Activated T-cell treated with anti-CD3 and anti-CD28 coated beads, Interleukin-2, amount 50 U/mL, for 72 hours (primary cell): ENCODE measurements at regions not wholly inside any gene's neighbourhood (a gene's known extent, or its start where the extent isn't known, plus 50 kb on each side); places are given as distances from the start of the nearest gene placed in this dataset.

Source experiments
- ATAC-seq, 2 donors: fragments of 150-1000 bp; cut with Tn5 transposase; replicated peaks in 1 of 2; 2 replicates each; pipeline ENCODE4 v1.10.0; 2021; ENCODE audit warnings: moderate library complexity in 2 of 2, mild to moderate bottlenecking in 1 of 2
- DNase-seq, 2 donors: peaks; one replicate each; pipeline ENCODE4 v3.0.0; 2021 to 2022; ENCODE audit warnings: mixed read lengths in 1 of 2
- H3K27ac Mint-ChIP-seq: one replicate; pipeline ENCODE4 v1.8.0; 2022; ENCODE audit warnings: mild to moderate bottlenecking, moderate library complexity, mixed read lengths
- H3K27me3 Mint-ChIP-seq: one replicate; pipeline ENCODE4 v1.8.0; 2022; ENCODE audit warnings: low read depth, mixed read lengths
- H3K36me3 Mint-ChIP-seq, 2 donors: one replicate each; pipeline ENCODE4 v1.8.0; 2022; ENCODE audit warnings: mixed read lengths in 2 of 2, mild to moderate bottlenecking in 1 of 2; ENCODE audit not compliant: insufficient read depth in 2 of 2
- H3K4me1 Mint-ChIP-seq: one replicate; pipeline ENCODE4 v1.8.0; 2022; ENCODE audit warnings: low read depth, mixed read lengths
- H3K4me3 Mint-ChIP-seq, 2 donors: one replicate each; pipeline ENCODE4 v1.8.0; 2022; ENCODE audit warnings: mild to moderate bottlenecking in 2 of 2, mixed read lengths in 2 of 2, moderate library complexity in 2 of 2
- H3K9me3 Mint-ChIP-seq, 2 donors: one replicate each; pipeline ENCODE4 v1.8.0; 2022; ENCODE audit warnings: mixed read lengths in 2 of 2

DNA sequence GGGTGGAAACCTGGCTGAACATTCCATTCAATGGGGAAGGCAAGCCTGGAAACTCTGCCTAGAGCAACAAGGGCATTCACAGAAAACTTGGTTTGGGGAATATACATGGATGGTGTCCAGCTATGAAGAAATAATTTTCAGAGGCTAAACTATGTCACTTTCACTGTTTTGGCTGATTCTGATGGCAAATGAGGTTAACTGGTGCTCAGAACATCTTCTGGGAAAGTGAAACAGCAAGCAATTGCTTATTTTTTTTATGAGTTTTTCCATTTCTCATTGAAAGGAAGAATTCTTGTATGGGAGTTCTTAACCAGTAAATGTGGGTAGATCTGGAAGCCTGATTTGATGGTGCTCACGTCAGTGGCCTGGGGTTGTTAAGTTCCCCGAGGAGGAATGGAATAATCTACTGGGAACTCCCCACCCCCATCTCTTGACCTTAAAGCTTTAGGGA lies 132.8 kb upstream of the BTG1 start:
- Mint-ChIP-seq H3K27me3 (no peaks in the 10 kb centered on the region), H3K27ac (peak overlapping the region; percentile 29), H3K4me1 (peaks cover 9% of the 10 kb centered on the region), H3K4me3 (peak overlapping the region in 1 of 2 donors; percentile 38), H3K36me3 (no peaks in the 10 kb centered on the region), H3K9me3 (peaks cover 2 to 3% of the 10 kb centered on the region in 2 donors)
- ATAC-seq (no peak), DNase-seq (no peak)

DNA sequence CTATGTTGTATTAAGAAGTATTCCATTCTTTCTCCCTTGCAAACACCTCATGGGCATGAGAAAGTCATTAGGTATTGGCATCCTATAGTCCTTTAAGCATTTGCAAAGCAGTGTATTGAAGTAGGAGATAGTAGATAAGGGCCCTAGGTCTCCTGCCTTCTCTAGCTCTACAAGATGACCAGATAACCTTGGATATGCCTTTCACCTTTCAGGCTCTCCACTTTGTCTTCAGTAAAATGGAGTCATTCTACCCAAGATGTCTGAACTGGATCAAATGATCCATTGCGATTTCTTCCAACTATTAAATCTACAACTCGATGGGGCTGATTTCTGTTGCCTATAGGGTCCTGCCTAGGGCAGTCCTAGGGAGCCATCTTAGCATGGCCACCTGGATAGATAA lies 132.1 kb upstream of the BTG1 start:
- ATAC-seq = no peak
- H3K27ac Mint-ChIP-seq = peak overlapping the region; percentile 29
- H3K4me1 Mint-ChIP-seq = peaks cover 9% of the 10 kb centered on the region
- DNase-seq = no peak
- H3K4me3 Mint-ChIP-seq = no peak overlapping the region
- peaks cover 2 to 3% of the 10 kb centered on the region in 2 donors for H3K9me3 Mint-ChIP-seq
- H3K27me3 Mint-ChIP-seq = no peaks in the 10 kb centered on the region
- no peaks in the 10 kb centered on the region for H3K36me3 Mint-ChIP-seq

DNA sequence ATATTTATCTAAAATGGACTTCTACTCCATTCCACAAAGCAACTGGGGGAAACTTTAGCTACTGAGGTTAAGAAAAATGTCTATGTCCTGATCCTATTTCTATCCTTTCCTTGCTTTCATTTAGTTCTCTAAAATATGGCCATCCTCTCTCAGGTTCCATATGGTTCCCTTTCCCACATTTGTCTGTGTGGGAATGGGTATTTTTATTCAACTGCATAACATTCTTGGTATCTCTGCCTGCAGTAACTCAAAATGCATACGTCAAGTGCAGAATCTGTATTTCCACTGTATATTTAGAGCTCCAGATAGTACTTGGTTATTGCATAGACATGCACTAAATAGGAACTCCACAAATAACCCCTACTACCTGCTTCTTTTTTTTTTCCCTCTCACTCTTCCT lies 130.6 kb upstream of the BTG1 start:
- Mint-ChIP-seq H3K27ac (no peak overlapping the region), H3K36me3 (no peaks in the 10 kb centered on the region), H3K4me3 (no peak overlapping the region), H3K4me1 (peaks cover 9% of the 10 kb centered on the region), H3K9me3 (peaks cover 2 to 3% of the 10 kb centered on the region in 2 donors), H3K27me3 (no peaks in the 10 kb centered on the region)
- DNase-seq (no peak), ATAC-seq (no peak)

DNA sequence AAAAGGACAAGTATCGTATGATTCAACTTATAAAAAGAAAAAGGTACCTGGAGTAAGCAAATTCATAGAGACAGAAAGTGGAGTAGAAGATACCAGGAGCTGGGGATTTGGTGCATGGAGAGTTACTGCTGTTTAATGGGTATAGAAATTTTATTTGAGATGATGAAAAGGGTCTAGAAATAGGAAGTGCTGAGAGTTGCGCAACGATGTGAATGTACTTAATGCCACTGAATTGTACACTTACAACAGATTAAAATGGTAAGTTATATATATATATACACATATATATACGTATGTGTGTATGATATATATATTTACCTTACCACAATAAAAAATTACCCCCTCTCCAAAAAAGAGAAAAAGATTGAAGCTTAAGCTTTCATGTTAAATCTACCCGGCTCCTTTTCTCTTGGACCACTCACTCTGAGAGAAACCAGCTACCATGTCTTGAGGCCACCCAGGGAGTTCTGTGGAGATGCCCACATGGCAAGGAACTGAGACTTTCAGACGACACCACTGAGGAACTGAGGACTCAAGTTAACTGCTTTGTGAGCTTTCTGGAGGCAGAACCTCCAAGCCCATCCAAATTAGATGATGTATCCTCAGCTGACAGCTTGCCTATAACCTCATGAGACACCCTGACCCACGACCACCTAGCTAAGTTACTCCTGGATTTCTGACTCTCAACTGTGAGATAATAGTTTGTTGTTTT lies 130.0 kb upstream of the BTG1 start:
- Mint-ChIP-seq H3K27ac (no peak overlapping the region), H3K4me1 (peaks cover 9% of the 10 kb centered on the region)

DNA sequence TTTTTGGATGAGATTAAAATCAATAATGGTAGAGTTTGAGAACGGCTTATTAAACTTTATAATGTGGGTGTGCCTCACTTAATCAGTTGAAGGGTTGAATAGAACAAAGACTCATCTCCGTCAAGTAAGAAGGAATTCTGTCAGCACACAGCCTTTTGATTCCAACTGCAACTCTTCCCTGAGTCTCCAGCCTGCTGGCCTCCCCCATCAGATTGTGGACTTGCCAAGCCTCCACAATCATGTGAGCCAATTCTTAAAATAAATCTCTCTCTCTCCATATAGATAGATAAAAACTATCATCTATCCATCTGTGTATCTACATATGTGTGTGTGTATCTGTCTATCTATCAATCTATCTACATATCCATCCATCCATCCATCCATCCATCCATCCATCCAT lies 127.4 kb upstream of the BTG1 start:
- peaks cover 2 to 3% of the 10 kb centered on the region in 2 donors for H3K9me3 Mint-ChIP-seq
- no peak overlapping the region for H3K27ac Mint-ChIP-seq
- peaks cover 10% of the 10 kb centered on the region for H3K4me1 Mint-ChIP-seq
- no peak for ATAC-seq
- H3K36me3 Mint-ChIP-seq = no peaks in the 10 kb centered on the region
- no peaks in the 10 kb centered on the region for H3K27me3 Mint-ChIP-seq
- no peak for DNase-seq
- no peak overlapping the region for H3K4me3 Mint-ChIP-seq

More for the DNA sequence above, 130.0 kb upstream of the BTG1 start:
- peaks cover 2 to 3% of the 10 kb centered on the region in 2 donors for H3K9me3 Mint-ChIP-seq
- ATAC-seq (no peak), DNase-seq (no peak)
- no peaks in the 10 kb centered on the region for H3K27me3 Mint-ChIP-seq
- H3K4me3 Mint-ChIP-seq = no peak overlapping the region
- H3K36me3 Mint-ChIP-seq = no peaks in the 10 kb centered on the region

DNA sequence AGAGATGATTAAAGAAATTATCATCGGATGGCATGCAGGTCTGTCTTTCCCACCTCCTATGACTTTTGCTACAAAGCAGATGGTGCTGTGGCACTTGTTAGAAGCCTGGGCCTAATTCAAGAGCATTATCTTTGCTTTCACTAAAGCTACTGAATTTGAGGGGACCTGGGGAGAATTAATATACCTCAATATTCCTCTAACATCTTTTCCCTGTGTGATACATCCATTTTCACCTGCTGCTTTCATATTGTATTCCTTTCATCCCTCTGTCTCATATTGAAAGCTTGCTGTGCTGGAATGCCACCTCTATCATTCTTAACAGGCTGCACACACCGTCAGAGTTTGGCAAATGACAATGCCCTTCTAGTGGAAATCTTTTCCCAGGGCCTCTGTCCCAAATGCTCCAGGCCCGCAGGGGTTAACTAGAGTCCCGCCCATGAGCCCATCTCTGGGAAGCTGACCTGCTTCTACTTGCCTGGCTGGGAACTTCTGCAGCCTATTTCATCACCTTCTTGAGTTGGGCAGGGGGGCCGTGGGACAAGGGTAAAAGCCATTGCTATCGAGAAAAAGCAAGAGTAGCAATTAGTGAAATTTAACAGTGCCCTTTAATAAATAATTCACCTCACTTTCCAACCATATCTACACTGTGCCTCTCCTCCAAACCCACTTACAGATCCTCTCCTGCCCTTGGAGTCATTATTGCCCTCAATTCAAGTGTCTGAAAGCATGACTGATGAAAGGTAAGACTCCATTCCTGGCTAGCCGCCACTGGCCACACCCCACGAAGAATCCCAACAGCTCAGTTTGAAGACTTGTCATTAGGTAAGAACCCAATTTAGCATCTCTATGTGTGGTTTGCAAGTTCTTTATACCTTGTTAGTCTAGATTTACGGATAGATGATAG lies 126.7 kb upstream of the BTG1 start:
- H3K27ac Mint-ChIP-seq = no peak overlapping the region
- H3K4me3 Mint-ChIP-seq = no peak overlapping the region
- DNase-seq (no peak), ATAC-seq (no peak)
- H3K9me3 Mint-ChIP-seq = peaks cover 2 to 3% of the 10 kb centered on the region in 2 donors
- no peaks in the 10 kb centered on the region for H3K36me3 Mint-ChIP-seq
- no peaks in the 10 kb centered on the region for H3K27me3 Mint-ChIP-seq
- H3K4me1 Mint-ChIP-seq = peaks cover 7% of the 10 kb centered on the region

DNA sequence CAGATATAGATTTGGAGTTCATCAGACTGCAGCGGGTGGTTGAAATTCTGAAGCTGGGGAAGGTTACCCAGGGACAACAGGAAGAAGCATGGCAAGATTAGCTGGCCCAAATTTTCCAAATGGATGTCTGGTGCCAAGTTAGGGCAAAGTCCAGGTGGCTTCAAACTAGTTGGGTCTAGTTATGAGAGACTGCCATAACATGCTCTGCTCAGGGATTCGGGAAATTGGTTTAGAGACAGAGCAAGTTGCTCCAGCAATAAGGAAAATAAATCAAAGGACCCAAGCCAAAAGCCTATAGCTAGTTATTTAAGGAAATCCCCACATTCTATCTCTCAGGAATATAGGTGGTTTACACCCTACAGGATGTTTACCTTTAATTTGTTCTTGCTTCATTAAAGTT lies 125.7 kb upstream of the BTG1 start:
- Mint-ChIP-seq H3K9me3 (peaks cover 0 to 1% of the 10 kb centered on the region in 2 donors), H3K4me1 (peaks cover 7% of the 10 kb centered on the region), H3K27me3 (no peaks in the 10 kb centered on the region), H3K36me3 (no peaks in the 10 kb centered on the region), H3K27ac (no peak overlapping the region), H3K4me3 (no peak overlapping the region)
- ATAC-seq (no peak), DNase-seq (no peak)

DNA sequence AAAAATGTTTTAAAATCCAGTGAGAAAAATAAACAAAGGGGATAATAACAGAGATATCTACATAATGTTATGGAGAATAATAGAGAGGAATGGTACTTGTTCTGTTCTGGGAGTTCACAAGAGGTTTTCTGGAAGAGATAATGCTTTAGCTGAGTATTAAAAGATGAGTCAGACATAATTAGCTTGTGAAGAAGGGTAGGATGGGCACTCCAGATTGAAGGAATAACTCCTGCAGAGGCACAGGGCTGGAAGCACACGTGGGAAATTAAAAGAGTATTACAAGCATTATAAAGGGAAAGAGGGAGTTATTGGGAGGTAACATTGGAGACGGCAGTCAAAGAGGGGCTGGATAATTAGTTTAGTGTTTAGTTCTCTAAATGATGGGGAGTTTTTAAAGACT lies 124.9 kb upstream of the BTG1 start:
- Mint-ChIP-seq H3K36me3 (no peaks in the 10 kb centered on the region), H3K4me1 (peaks cover 7% of the 10 kb centered on the region), H3K4me3 (no peak overlapping the region), H3K27me3 (no peaks in the 10 kb centered on the region), H3K27ac (no peak overlapping the region), H3K9me3 (peaks cover 0 to 1% of the 10 kb centered on the region in 2 donors)
- no peak for DNase-seq
- ATAC-seq = no peak

DNA sequence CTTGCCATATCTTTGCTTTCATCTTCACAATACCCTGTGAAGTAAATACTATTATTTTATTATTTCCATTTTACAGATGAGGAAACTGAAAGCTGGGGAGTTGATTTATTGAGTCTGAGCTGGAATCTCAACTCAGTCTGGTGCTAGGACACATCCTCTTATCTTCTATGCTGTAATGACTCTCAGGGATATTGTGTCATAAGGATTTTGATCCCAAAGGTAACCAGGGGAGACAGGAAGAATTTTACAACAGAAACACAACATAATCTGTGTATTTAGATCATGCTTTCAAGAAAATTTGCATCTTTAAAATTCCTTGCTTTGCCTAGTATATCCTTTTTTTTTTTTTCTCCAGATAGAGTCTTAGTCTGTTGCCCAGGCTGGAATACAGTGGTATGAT lies 123.3 kb upstream of the BTG1 start:
- no peak overlapping the region for H3K4me3 Mint-ChIP-seq
- H3K4me1 Mint-ChIP-seq = peaks cover 7% of the 10 kb centered on the region
- H3K27ac Mint-ChIP-seq = no peak overlapping the region
- no peaks in the 10 kb centered on the region for H3K27me3 Mint-ChIP-seq
- DNase-seq = no peak
- peaks cover 0 to 1% of the 10 kb centered on the region in 2 donors for H3K9me3 Mint-ChIP-seq
- H3K36me3 Mint-ChIP-seq = no peaks in the 10 kb centered on the region
- no peak for ATAC-seq

DNA sequence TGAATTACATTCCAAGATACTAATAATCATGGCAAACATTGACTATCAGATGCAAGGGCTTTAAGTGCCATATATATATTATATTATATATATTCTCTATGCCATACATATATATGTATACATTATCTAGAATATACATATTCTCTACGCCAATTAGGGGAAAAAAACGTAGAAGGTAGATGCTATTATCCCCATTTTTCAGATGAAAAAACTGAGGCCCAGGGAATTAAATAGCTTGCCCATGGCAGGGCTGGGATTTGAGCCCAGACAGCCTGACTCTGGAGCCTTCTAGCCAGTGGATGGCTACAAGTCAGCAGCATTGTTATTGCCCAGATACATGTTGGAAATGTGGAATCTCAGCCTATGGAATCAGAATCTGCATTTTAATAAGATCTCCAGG lies 116.0 kb upstream of the BTG1 start:
- Mint-ChIP-seq H3K4me1 (peaks cover 13% of the 10 kb centered on the region), H3K36me3 (no peaks in the 10 kb centered on the region), H3K27ac (no peak overlapping the region), H3K27me3 (no peaks in the 10 kb centered on the region), H3K4me3 (no peak overlapping the region), H3K9me3 (no peaks in the 10 kb centered on the region)
- DNase-seq = no peak
- no peak for ATAC-seq

DNA sequence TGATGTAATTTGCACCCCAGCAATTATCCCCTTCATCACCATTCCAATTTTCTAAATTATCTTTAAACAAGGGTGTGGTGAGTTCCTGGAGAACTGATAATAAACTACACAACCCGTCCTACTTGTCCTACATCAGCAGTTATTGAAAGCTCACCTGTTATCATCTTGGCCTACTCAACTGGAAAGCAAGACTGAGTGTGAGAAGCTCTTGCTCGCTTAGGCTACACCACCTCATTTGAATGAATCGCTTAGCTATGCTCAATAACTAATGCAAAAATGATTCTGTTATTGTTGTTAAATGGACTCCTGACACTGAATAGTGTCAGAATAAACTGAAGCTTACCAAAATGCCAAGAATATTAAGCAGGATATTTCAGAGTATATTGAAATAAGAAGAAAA lies 115.4 kb upstream of the BTG1 start:
- DNase-seq = no peak
- Mint-ChIP-seq H3K27me3 (no peaks in the 10 kb centered on the region), H3K36me3 (no peaks in the 10 kb centered on the region), H3K27ac (no peak overlapping the region), H3K4me1 (peaks cover 13% of the 10 kb centered on the region), H3K4me3 (no peak overlapping the region), H3K9me3 (no peaks in the 10 kb centered on the region)
- no peak for ATAC-seq

DNA sequence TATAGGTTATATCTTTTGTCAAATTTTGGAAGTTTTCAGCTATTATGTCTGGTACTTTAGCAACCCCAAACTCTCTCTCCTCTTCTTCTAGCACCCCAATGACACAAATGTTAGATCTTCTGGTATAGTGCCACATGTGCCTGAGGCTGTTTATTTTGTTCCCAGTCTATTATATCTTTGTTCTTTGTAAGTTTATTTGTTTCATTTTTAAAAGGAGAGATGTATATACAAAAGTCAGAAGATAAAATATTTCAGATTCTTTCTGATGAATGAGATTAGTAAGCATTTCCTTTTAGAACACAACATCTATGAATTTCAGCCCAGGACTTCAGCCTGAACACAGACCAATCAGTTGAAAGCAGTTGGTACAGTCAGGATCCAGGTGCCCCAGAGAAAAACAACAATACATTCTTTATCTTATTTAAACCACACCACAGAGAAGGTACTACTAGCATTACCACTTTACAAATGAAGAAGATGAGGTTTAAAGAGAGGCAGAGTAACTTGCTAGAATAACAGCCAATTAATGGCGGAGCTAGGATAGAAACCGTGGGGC lies 114.1 kb upstream of the BTG1 start:
- ATAC-seq = no peak
- Mint-ChIP-seq H3K27ac (peak overlapping the region; percentile 79), H3K9me3 (no peaks in the 10 kb centered on the region)

DNA sequence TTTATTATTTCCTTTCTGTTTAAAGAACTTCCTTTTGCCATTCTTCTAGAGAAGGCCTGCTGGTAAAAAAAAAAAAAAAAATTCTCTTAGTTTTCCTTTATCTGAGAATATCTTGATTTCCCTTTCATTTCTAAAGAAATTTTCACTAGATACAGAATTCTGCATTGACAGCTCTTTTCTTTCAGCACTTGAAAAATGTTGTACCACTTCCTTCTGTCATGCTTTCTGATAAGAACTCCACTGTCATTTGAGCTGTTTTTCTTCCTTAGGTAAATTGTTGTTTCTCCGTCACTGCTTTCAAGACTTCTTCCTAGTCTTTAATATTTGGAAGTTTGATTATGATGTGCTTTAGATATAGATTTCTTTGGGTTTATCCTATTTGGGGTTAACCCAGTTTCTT lies 113.6 kb upstream of the BTG1 start:
- Mint-ChIP-seq H3K9me3 (no peaks in the 10 kb centered on the region), H3K4me1 (peaks cover 13% of the 10 kb centered on the region), H3K27me3 (no peaks in the 10 kb centered on the region), H3K4me3 (peak overlapping the region; percentile 21 to 74), H3K36me3 (no peaks in the 10 kb centered on the region), H3K27ac (peak overlapping the region; percentile 79)
- DNase-seq (no peak), ATAC-seq (no peak)

More for the DNA sequence above, 114.1 kb upstream of the BTG1 start:
- Mint-ChIP-seq H3K4me1 (peaks cover 13% of the 10 kb centered on the region), H3K4me3 (peak overlapping the region; percentile 21 to 74), H3K36me3 (no peaks in the 10 kb centered on the region), H3K27me3 (no peaks in the 10 kb centered on the region)
- DNase-seq = no peak
